ENCODE measurements at regions not wholly inside any gene's neighbourhood (a gene's known extent, or its start where the extent isn't known, plus 50 kb on each side); places are given as distances from the start of the nearest gene placed in this dataset.

GRCh38 chr16:13291591-13292333 is 390.4 kb downstream of the SHISA9 start:
- H3K36me3 ChIP-seq (ENCODE audit: control insufficient read depth, insufficient read depth, low read length): no peaks in the 10 kb centered on the region
- TF ChIP-seq CTCF (IDR thresholded peaks at IDR 0.05; ENCODE audit: insufficient read depth, low read length, severe bottlenecking): no peak
- FAIRE-seq: no peak
- DNase-seq (ENCODE audit: low read depth): no peak
- no peaks in the 10 kb centered on the region for H3K27me3 ChIP-seq (ENCODE audit: control insufficient read depth, insufficient read depth, low read length)
- no peak overlapping the region for H3K4me3 ChIP-seq (ENCODE audit: low read depth, low read length)

GRCh38 chr16:13296206-13296605 is 394.8 kb downstream of the SHISA9 start:
- Histone ChIP-seq H3K27me3 (ENCODE audit: control insufficient read depth, insufficient read depth, low read length) (no peaks in the 10 kb centered on the region), H3K36me3 (ENCODE audit: control insufficient read depth, insufficient read depth, low read length) (no peaks in the 10 kb centered on the region), H3K4me3 (ENCODE audit: low read depth, low read length) (no peak overlapping the region)
- TF ChIP-seq CTCF (IDR thresholded peaks at IDR 0.05; ENCODE audit: insufficient read depth, low read length, severe bottlenecking): no peak
- DNase-seq (ENCODE audit: low read depth): no peak
- no peak for FAIRE-seq

GRCh38 chr16:13298666-13299065 is 397.3 kb downstream of the SHISA9 start:
- DNase-seq (ENCODE audit: low read depth): no peak
- Histone ChIP-seq H3K4me3 (ENCODE audit: low read depth, low read length) (no peak overlapping the region), H3K27me3 (ENCODE audit: control insufficient read depth, insufficient read depth, low read length) (no peaks in the 10 kb centered on the region), H3K36me3 (ENCODE audit: control insufficient read depth, insufficient read depth, low read length) (no peaks in the 10 kb centered on the region)
- no peak for TF ChIP-seq CTCF (IDR thresholded peaks at IDR 0.05; ENCODE audit: insufficient read depth, low read length, severe bottlenecking)
- FAIRE-seq: no peak

GRCh38 chr16:13300066-13300840 is 398.9 kb downstream of the SHISA9 start:
- no peaks in the 10 kb centered on the region for H3K27me3 ChIP-seq (ENCODE audit: control insufficient read depth, insufficient read depth, low read length)
- no peaks in the 10 kb centered on the region for H3K36me3 ChIP-seq (ENCODE audit: control insufficient read depth, insufficient read depth, low read length)
- no peak overlapping the region for H3K4me3 ChIP-seq (ENCODE audit: low read depth, low read length)
- TF ChIP-seq CTCF (IDR thresholded peaks at IDR 0.05; ENCODE audit: insufficient read depth, low read length, severe bottlenecking): no peak
- DNase-seq (ENCODE audit: low read depth): no peak
- no peak for FAIRE-seq

- DNase-seq (ENCODE audit: low read depth): no peak
- Histone ChIP-seq H3K4me3 (ENCODE audit: low read depth, low read length) (no peak overlapping the region), H3K36me3 (ENCODE audit: control insufficient read depth, insufficient read depth, low read length) (no peaks in the 10 kb centered on the region), H3K27me3 (ENCODE audit: control insufficient read depth, insufficient read depth, low read length) (no peaks in the 10 kb centered on the region)
- FAIRE-seq: no peak
- no peak for TF ChIP-seq CTCF (IDR thresholded peaks at IDR 0.05; ENCODE audit: insufficient read depth, low read length, severe bottlenecking)
Observed at GRCh38 chr16:13305019-13305755, 403.8 kb downstream of the SHISA9 start.

Data from bronchial epithelial cell (primary cell).